Uterus (tissue), 2 donors: ENCODE measurements at regions not wholly inside any gene's neighbourhood (a gene's known extent, or its start where the extent isn't known, plus 50 kb on each side); places are given as distances from the start of the nearest gene placed in this dataset.

ENCODE experiments used
- POLR2A ChIP-seq, 2 donors: fragments of 450-650 bp; IDR thresholded peaks; one replicate each; pipeline ENCODE4 v1.6.1; 2016; ENCODE audit warnings: antibody characterized with exemption in 2 of 2, mild to moderate bottlenecking in 1 of 2, moderate library complexity in 1 of 2
- TF ChIP-seq, protein P1 (sequence below), 4 experiments: fragments of 200-600 bp in 2 of 4; fragments of 450-650 bp in 2 of 4; sonication (generic) in 2 of 4; IDR thresholded peaks; one replicate each; pipeline ENCODE4 v1.5.1; 2016 to 2019; ENCODE audit warnings: antibody characterized with exemption in 4 of 4, mild to moderate bottlenecking in 2 of 4, moderate library complexity in 1 of 4

DNA sequence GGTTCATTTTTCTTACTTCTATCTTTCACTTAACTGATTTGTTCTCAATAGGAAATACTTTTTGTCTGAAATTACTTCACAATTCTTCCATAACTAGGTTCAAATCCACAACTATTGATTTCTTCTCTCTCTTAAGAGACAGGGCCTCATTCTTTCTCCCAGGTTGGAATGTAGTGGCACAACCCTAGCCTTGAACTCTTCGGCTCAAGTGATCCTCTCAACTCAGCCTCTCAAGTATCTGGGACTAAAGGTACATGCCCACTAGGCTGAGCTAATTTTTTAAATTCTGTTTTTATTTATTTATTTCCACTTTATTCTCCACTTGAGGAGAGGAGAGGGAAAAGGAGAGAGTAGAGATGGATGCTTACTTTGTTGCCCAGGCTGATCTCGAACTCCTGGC is 370.4 kb upstream of the PLXNA2 start:
- TF ChIP-seq, protein P1, sequence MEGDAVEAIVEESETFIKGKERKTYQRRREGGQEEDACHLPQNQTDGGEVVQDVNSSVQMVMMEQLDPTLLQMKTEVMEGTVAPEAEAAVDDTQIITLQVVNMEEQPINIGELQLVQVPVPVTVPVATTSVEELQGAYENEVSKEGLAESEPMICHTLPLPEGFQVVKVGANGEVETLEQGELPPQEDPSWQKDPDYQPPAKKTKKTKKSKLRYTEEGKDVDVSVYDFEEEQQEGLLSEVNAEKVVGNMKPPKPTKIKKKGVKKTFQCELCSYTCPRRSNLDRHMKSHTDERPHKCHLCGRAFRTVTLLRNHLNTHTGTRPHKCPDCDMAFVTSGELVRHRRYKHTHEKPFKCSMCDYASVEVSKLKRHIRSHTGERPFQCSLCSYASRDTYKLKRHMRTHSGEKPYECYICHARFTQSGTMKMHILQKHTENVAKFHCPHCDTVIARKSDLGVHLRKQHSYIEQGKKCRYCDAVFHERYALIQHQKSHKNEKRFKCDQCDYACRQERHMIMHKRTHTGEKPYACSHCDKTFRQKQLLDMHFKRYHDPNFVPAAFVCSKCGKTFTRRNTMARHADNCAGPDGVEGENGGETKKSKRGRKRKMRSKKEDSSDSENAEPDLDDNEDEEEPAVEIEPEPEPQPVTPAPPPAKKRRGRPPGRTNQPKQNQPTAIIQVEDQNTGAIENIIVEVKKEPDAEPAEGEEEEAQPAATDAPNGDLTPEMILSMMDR (IDR thresholded peaks at IDR 0.05), result no peak
- TF ChIP-seq POLR2A (IDR thresholded peaks at IDR 0.05), result no peak
